ENCODE measurements at regions not wholly inside any gene's neighbourhood (a gene's known extent, or its start where the extent isn't known, plus 50 kb on each side); places are given as distances from the start of the nearest gene placed in this dataset.
"Not testable (repeated sequence)": the region's sequence is repeated elsewhere in the genome, so short reads cannot be mapped to it uniquely, and the experiment has no call there.

DNA sequence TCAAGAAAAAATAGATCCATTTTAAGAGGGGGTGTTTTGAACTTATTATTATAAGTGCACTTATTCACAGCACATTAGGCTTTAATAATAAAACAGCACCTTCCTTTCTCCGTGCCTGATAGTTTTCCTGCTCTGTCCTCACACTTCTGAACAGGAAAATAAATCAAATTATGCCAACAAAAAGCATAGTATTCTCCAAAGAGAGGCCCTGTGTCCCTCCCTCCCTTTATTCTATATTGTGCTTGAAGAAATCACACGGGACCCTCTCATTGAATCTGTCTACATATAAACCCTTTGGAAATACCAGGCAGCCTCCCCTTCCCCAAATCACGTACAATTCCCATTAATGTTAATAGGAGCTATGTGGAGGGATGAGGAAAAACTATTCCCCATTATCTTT is 462.9 kb upstream of the NRSN1 start:
- Mint-ChIP-seq H3K9me3 (peaks cover 2 to 22% (median 7%) of the 10 kb centered on the region in 5 donors), H3K27me3 (no peaks in the 10 kb centered on the region), H3K27ac (no peak overlapping the region), H3K36me3 (no peaks in the 10 kb centered on the region), H3K4me1 (no peaks in the 10 kb centered on the region), H3K4me3 (no peak overlapping the region)
- no peaks in the 10 kb centered on the region for H3K36me3 ChIP-seq (ENCODE audit: insufficient read depth, low read length)
- no peaks in the 10 kb centered on the region for H3K9me3 ChIP-seq (ENCODE audit: low read length)
- no peaks in the 10 kb centered on the region for H3K4me1 ChIP-seq (ENCODE audit: insufficient read depth, low read length)
- no peaks in the 10 kb centered on the region for H3K27me3 ChIP-seq (ENCODE audit: insufficient read depth, low read length, poor library complexity, severe bottlenecking)
- no peak for DNase-seq
- POLR2A ChIA-PET: no interaction called here
- H3K27ac ChIP-seq (ENCODE audit: low read depth, low read length): no peak overlapping the region
- CTCF ChIA-PET: no interaction called here
- H3K4me3 ChIP-seq (ENCODE audit: low read length): no peak overlapping the region

DNA sequence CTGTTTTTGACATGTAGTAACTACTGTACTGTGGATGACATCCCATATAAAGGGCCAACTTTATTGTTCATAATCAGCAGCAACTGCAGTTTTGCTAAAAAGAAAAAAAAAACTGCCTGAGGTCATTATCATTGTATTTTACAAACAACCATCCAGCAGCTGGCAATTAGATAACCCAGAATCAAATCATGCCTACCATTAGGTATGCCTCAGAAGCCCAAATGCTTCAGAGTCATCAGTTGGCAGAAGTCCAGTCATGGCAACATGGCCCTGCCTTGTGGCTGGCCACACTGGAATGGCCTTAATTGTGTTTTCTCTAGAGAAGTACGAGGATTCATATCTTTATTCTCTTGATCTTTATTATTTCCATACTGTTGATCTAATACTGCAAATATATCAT is 462.4 kb upstream of the NRSN1 start:
- no peak overlapping the region for H3K27ac Mint-ChIP-seq
- ChIA-PET CTCF (no interaction called here), POLR2A (no interaction called here)
- Histone ChIP-seq H3K36me3 (ENCODE audit: insufficient read depth, low read length) (no peaks in the 10 kb centered on the region), H3K4me1 (ENCODE audit: insufficient read depth, low read length) (no peaks in the 10 kb centered on the region), H3K27ac (ENCODE audit: low read depth, low read length) (no peak overlapping the region), H3K9me3 (ENCODE audit: low read length) (no peaks in the 10 kb centered on the region), H3K4me3 (ENCODE audit: low read length) (no peak overlapping the region), H3K27me3 (ENCODE audit: insufficient read depth, low read length, poor library complexity, severe bottlenecking) (no peaks in the 10 kb centered on the region)
- no peak overlapping the region for H3K4me3 Mint-ChIP-seq
- H3K9me3 Mint-ChIP-seq: peaks cover 2 to 24% (median 7%) of the 10 kb centered on the region in 5 donors
- no peaks in the 10 kb centered on the region for H3K36me3 Mint-ChIP-seq
- H3K27me3 Mint-ChIP-seq: no peaks in the 10 kb centered on the region
- DNase-seq: no peak
- H3K4me1 Mint-ChIP-seq: no peaks in the 10 kb centered on the region

DNA sequence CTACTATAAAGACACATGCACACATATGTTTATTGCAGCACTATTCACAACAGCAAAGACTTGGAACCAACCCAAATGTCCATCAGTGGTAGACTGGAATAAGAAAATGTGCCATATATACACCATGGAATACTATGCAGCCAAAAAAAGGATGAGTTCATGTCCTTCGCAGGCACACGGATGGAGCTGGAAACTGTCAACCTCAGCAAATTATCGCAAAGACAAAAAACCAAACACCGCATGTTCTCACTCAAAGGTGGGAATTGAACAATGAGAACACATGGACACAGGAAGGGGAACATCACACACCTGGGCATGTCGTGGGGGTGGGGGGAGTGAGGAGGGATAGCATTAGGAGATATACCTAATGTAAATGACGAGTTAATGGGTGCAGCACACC is 460.1 kb upstream of the NRSN1 start:
- H3K27ac Mint-ChIP-seq; H3K27ac ChIP-seq (ENCODE audit: low read depth, low read length); H3K27me3 ChIP-seq (ENCODE audit: insufficient read depth, low read length, poor library complexity, severe bottlenecking); H3K4me1 ChIP-seq (ENCODE audit: insufficient read depth, low read length); CTCF ChIA-PET; H3K9me3 ChIP-seq (ENCODE audit: low read length); H3K4me3 Mint-ChIP-seq; H3K36me3 Mint-ChIP-seq; DNase-seq; H3K27me3 Mint-ChIP-seq; POLR2A ChIA-PET; H3K36me3 ChIP-seq (ENCODE audit: insufficient read depth, low read length); H3K4me1 Mint-ChIP-seq; H3K4me3 ChIP-seq (ENCODE audit: low read length): not testable (repeated sequence)
- H3K9me3 Mint-ChIP-seq: peaks cover 7 to 39% (median 10%) of the 10 kb centered on the region in 5 donors

DNA sequence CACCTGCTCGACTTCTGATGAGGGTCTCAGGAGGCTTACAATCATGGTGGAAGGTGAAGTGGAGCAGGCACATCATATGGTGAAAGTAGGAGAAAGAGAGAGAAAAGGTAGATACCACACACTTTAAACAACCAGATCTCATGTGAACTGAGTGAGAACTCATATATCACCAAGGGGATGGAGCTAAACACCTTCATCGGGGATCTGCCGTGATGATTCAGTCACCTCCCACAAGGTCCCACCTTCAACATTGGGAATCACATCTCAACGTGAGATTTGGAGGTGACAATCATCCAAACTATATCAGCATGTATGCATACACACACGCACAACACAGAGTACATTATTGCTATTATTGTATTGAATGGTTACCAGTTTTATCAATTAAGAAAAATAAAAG is 453.3 kb upstream of the NRSN1 start:
- ChIA-PET POLR2A (no interaction called here), CTCF (no interaction called here)
- H3K36me3 ChIP-seq (ENCODE audit: insufficient read depth, low read length): no peaks in the 10 kb centered on the region
- H3K4me3 ChIP-seq (ENCODE audit: low read length): no peak overlapping the region
- Mint-ChIP-seq H3K4me3 (no peak overlapping the region), H3K4me1 (no peaks in the 10 kb centered on the region), H3K27me3 (no peaks in the 10 kb centered on the region), H3K9me3 (peaks cover 35 to 63% (median 38%) of the 10 kb centered on the region in 5 donors), H3K36me3 (no peaks in the 10 kb centered on the region), H3K27ac (no peak overlapping the region)
- H3K9me3 ChIP-seq (ENCODE audit: low read length): no peaks in the 10 kb centered on the region
- H3K27me3 ChIP-seq (ENCODE audit: insufficient read depth, low read length, poor library complexity, severe bottlenecking): no peaks in the 10 kb centered on the region
- H3K4me1 ChIP-seq (ENCODE audit: insufficient read depth, low read length): no peaks in the 10 kb centered on the region
- DNase-seq: no peak
- no peak overlapping the region for H3K27ac ChIP-seq (ENCODE audit: low read depth, low read length)

DNA sequence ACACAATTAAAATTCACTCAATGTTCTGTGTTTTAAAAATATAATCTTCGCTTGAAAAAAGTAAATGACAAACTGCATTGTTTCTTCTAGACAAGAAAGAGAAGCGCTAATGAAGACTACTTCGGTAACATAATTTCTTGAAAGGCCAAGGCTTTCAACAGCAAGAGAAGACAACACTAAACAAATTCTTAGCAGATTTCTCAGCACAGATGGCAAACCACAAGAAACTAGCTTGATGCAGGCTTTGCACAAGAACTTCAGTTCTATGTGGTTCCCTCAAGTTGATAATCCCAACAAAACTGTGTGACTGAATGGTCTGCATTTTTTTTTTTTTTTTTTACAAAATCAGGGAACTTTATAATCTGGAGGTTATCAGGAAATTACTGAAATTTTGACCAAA is 447.4 kb upstream of the NRSN1 start:
- no peaks in the 10 kb centered on the region for H3K9me3 ChIP-seq (ENCODE audit: low read length)
- peaks cover 10 to 34% (median 19%) of the 10 kb centered on the region in 5 donors for H3K9me3 Mint-ChIP-seq
- no peak overlapping the region for H3K4me3 ChIP-seq (ENCODE audit: low read length)
- no peaks in the 10 kb centered on the region for H3K27me3 ChIP-seq (ENCODE audit: insufficient read depth, low read length, poor library complexity, severe bottlenecking)
- no peak overlapping the region for H3K27ac ChIP-seq (ENCODE audit: low read depth, low read length)
- ChIA-PET POLR2A (no interaction called here), CTCF (no interaction called here)
- no peaks in the 10 kb centered on the region for H3K36me3 ChIP-seq (ENCODE audit: insufficient read depth, low read length)
- no peak overlapping the region for H3K27ac Mint-ChIP-seq
- H3K4me1 Mint-ChIP-seq: no peaks in the 10 kb centered on the region
- no peaks in the 10 kb centered on the region for H3K27me3 Mint-ChIP-seq
- H3K36me3 Mint-ChIP-seq: no peaks in the 10 kb centered on the region
- H3K4me3 Mint-ChIP-seq: no peak overlapping the region
- no peak for DNase-seq
- H3K4me1 ChIP-seq (ENCODE audit: insufficient read depth, low read length): no peaks in the 10 kb centered on the region

DNA sequence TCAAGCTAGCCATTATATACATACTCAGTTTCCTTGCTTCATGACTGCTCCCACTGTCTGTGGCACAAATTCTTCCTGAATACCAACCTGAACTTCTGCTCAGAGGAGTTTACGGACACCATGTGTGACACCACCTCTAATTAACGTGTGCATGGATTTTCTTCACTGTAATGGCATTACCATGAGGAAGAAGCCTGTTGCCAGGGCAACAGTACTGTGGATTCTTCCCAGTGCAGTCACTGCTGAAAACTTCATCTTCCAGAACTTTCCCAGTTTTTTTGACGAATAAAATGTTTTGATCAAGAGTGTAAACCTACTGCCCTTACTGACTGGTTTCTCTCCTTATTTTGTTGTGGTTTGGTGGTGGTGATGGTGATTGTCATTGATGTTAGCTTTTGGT is 444.3 kb upstream of the NRSN1 start:
- Histone ChIP-seq H3K36me3 (ENCODE audit: insufficient read depth, low read length) (no peaks in the 10 kb centered on the region), H3K27me3 (ENCODE audit: insufficient read depth, low read length, poor library complexity, severe bottlenecking) (no peaks in the 10 kb centered on the region), H3K9me3 (ENCODE audit: low read length) (no peaks in the 10 kb centered on the region), H3K4me1 (ENCODE audit: insufficient read depth, low read length) (no peaks in the 10 kb centered on the region), H3K27ac (ENCODE audit: low read depth, low read length) (no peak overlapping the region), H3K4me3 (ENCODE audit: low read length) (no peak overlapping the region)
- peaks cover 0 to 19% (median 8%) of the 10 kb centered on the region in 5 donors for H3K9me3 Mint-ChIP-seq
- H3K4me3 Mint-ChIP-seq: no peak overlapping the region
- ChIA-PET POLR2A (no interaction called here), CTCF (no interaction called here)
- no peak overlapping the region for H3K27ac Mint-ChIP-seq
- DNase-seq: no peak
- no peaks in the 10 kb centered on the region for H3K36me3 Mint-ChIP-seq
- H3K27me3 Mint-ChIP-seq: no peaks in the 10 kb centered on the region
- no peaks in the 10 kb centered on the region for H3K4me1 Mint-ChIP-seq

DNA sequence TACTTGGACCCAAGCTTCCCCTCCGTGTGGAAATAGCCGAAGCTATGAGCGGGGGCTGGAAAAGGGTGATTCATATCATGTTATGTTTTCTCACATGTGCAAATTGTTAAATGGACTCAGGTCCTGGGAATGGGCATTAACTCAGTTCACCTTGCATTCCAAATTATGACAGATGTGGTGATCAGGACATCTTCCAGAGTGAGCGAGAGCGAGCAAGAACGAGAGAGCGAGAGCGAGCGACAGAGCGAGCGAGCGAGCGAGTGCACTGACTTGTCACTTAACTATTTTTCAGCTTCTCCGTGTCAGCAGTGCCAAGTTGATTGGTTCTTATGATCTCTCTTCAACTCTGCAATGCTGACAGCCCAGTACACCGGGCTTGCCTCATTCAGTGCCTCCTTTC is 437.4 kb upstream of the NRSN1 start:
- H3K36me3 ChIP-seq (ENCODE audit: insufficient read depth, low read length): no peaks in the 10 kb centered on the region
- ChIA-PET CTCF (no interaction called here), POLR2A (no interaction called here)
- H3K4me1 ChIP-seq (ENCODE audit: insufficient read depth, low read length): no peaks in the 10 kb centered on the region
- H3K27me3 Mint-ChIP-seq: no peaks in the 10 kb centered on the region
- no peak overlapping the region for H3K27ac ChIP-seq (ENCODE audit: low read depth, low read length)
- no peak overlapping the region for H3K4me3 Mint-ChIP-seq
- H3K27ac Mint-ChIP-seq: no peak overlapping the region
- no peak for DNase-seq
- no peak overlapping the region for H3K4me3 ChIP-seq (ENCODE audit: low read length)
- H3K9me3 ChIP-seq (ENCODE audit: low read length): no peaks in the 10 kb centered on the region
- no peaks in the 10 kb centered on the region for H3K4me1 Mint-ChIP-seq
- no peaks in the 10 kb centered on the region for H3K27me3 ChIP-seq (ENCODE audit: insufficient read depth, low read length, poor library complexity, severe bottlenecking)
- H3K9me3 Mint-ChIP-seq: peaks cover 0 to 5% (median 3%) of the 10 kb centered on the region in 5 donors
- no peaks in the 10 kb centered on the region for H3K36me3 Mint-ChIP-seq

DNA sequence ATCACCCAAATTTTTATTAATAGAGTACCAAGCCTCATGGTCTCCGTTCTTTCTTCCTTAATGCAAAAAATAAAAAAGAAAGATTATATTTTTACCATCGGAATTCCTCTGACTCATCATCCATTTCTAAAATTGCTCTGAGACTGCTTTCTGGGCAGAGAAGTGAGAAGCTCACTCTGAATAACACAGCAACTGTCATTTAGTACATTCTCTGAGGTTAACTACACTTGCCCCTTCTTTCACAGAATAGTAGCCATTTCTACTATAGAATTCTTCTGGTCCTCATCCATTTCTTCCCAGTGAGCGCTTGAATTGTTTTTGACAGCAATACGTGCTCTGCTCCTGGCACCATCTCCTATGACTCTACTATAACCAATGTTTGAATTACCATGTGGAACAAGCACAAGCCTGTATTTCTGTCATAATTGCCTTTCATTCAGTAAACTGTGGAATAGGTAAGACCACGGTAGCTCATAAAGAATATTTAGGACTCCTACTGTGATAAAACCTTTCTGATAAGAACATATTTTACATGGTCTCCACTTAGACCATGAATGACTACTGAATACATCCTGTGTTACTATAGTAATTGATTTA is 435.5 kb upstream of the NRSN1 start:
- ChIA-PET POLR2A (no interaction called here), CTCF (no interaction called here)
- Histone ChIP-seq H3K9me3 (ENCODE audit: low read length) (no peaks in the 10 kb centered on the region), H3K4me1 (ENCODE audit: insufficient read depth, low read length) (no peaks in the 10 kb centered on the region), H3K27me3 (ENCODE audit: insufficient read depth, low read length, poor library complexity, severe bottlenecking) (no peaks in the 10 kb centered on the region), H3K4me3 (ENCODE audit: low read length) (no peak overlapping the region), H3K27ac (ENCODE audit: low read depth, low read length) (no peak overlapping the region), H3K36me3 (ENCODE audit: insufficient read depth, low read length) (no peaks in the 10 kb centered on the region)
- Mint-ChIP-seq H3K9me3 (peaks cover 0 to 3% (median 2%) of the 10 kb centered on the region in 5 donors), H3K36me3 (no peaks in the 10 kb centered on the region), H3K4me3 (no peak overlapping the region), H3K4me1 (no peaks in the 10 kb centered on the region), H3K27me3 (no peaks in the 10 kb centered on the region), H3K27ac (no peak overlapping the region)
- DNase-seq: no peak

DNA sequence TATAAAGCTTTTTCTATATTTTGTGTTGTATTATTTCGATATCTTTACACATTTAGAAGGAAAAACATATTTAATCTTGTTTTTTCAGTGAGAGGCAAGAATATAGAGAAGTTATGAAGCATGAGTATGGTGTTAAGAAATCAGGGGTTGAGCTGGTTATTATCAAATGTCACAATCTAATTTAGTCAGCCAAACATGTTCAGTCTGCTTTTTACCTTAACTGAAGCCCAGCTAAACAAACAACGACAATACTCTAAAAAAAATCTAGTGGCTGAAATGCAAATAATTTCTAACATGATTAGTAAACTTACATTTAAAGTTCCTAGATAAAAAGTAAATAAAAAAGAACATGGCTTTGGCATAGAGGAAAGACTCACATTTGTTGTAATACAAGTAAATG is 433.8 kb upstream of the NRSN1 start:
- no peak for DNase-seq

More for the DNA sequence above, 433.8 kb upstream of the NRSN1 start:
- no peak overlapping the region for H3K27ac Mint-ChIP-seq
- CTCF ChIA-PET: no interaction called here
- H3K27me3 ChIP-seq (ENCODE audit: insufficient read depth, low read length, poor library complexity, severe bottlenecking): no peaks in the 10 kb centered on the region
- no peaks in the 10 kb centered on the region for H3K36me3 Mint-ChIP-seq
- H3K27me3 Mint-ChIP-seq: no peaks in the 10 kb centered on the region
- no peak overlapping the region for H3K27ac ChIP-seq (ENCODE audit: low read depth, low read length)
- POLR2A ChIA-PET: no interaction called here
- no peaks in the 10 kb centered on the region for H3K4me1 Mint-ChIP-seq
- no peak overlapping the region for H3K4me3 Mint-ChIP-seq
- H3K9me3 ChIP-seq (ENCODE audit: low read length): no peaks in the 10 kb centered on the region
- no peaks in the 10 kb centered on the region for H3K4me1 ChIP-seq (ENCODE audit: insufficient read depth, low read length)
- peaks cover 0 to 6% (median 0%) of the 10 kb centered on the region in 5 donors for H3K9me3 Mint-ChIP-seq
- no peak overlapping the region for H3K4me3 ChIP-seq (ENCODE audit: low read length)
- H3K36me3 ChIP-seq (ENCODE audit: insufficient read depth, low read length): no peaks in the 10 kb centered on the region

Measured in CD8-positive, alpha-beta memory T cell (primary cell).